Vagina (tissue), 2 donors: ENCODE measurements at regions not wholly inside any gene's neighbourhood (a gene's known extent, or its start where the extent isn't known, plus 50 kb on each side); places are given as distances from the start of the nearest gene placed in this dataset.

Experiments used
- POLR2A ChIP-seq, 2 donors: fragments of 450-650 bp; IDR thresholded peaks; one replicate each; pipeline ENCODE4 v1.6.1; 2017; ENCODE audit warnings: antibody characterized with exemption in 2 of 2, mild to moderate bottlenecking in 2 of 2, moderate library complexity in 2 of 2
- POLR2AphosphoS5 ChIP-seq, 2 donors: sonication (generic); formaldehyde crosslinking; IDR thresholded peaks; one replicate each; pipeline ENCODE4 v1.9.0; 2017; ENCODE audit warnings: antibody characterized with exemption in 2 of 2, mild to moderate bottlenecking in 2 of 2, low read depth in 1 of 2; ENCODE audit not compliant: insufficient read depth in 1 of 2
- TF ChIP-seq, protein P1 (sequence below), 3 experiments: fragments of 450-650 bp in 2 of 3; fragments of 200-600 bp in 1 of 3; sonication (generic) in 1 of 3; IDR thresholded peaks; one replicate each; pipeline ENCODE4 v1.5.1; 2017 to 2019; ENCODE audit warnings: antibody characterized with exemption in 3 of 3, mild to moderate bottlenecking in 2 of 3, moderate library complexity in 2 of 3

DNA sequence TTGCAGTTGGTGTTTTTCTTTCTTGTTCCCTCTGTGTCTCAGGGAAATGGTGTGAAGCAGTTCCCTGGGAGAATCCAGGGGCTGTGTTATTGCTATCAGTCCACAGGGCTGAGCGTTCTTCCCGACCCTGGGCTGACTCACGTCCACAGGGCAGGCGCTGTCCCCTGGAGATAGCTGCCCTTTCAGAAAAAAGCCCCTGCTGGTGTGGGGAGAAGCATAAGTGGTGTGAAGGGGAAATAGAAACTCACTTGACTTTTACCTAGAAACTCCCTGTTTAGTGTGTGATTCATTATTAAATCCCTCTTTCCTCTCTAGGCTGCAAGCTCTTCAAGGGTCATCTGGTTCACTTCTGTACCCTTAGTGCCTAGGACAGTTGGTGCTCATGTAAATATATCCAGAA lies 63.3 kb upstream of the SMNDC1 start:
- TF ChIP-seq, protein P1, sequence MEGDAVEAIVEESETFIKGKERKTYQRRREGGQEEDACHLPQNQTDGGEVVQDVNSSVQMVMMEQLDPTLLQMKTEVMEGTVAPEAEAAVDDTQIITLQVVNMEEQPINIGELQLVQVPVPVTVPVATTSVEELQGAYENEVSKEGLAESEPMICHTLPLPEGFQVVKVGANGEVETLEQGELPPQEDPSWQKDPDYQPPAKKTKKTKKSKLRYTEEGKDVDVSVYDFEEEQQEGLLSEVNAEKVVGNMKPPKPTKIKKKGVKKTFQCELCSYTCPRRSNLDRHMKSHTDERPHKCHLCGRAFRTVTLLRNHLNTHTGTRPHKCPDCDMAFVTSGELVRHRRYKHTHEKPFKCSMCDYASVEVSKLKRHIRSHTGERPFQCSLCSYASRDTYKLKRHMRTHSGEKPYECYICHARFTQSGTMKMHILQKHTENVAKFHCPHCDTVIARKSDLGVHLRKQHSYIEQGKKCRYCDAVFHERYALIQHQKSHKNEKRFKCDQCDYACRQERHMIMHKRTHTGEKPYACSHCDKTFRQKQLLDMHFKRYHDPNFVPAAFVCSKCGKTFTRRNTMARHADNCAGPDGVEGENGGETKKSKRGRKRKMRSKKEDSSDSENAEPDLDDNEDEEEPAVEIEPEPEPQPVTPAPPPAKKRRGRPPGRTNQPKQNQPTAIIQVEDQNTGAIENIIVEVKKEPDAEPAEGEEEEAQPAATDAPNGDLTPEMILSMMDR (IDR thresholded peaks at IDR 0.05): no peak
- TF ChIP-seq POLR2AphosphoS5 (IDR thresholded peaks at IDR 0.05; ENCODE audit: insufficient read depth in 1 of 2, low read depth in 1 of 2) (no peak), POLR2A (IDR thresholded peaks at IDR 0.05) (no peak)
